WTC11 (cell line): ENCODE measurements at regions not wholly inside any gene's neighbourhood (a gene's known extent, or its start where the extent isn't known, plus 50 kb on each side); places are given as distances from the start of the nearest gene placed in this dataset.

Experiments
- ATAC-seq: fragments of 200-7000 bp; cut with Tn5 transposase; 2 replicates; pipeline ENCODE4 v1.10.0; 2021; ENCODE audit warnings: mild to moderate bottlenecking, moderate library complexity
- CTCF ChIA-PET: fragments of 300-600 bp; sonication (Branson Sonifier 250); formaldehyde crosslinking; loops from one replicate; lab custom pipeline; 2021; ENCODE audit warnings: antibody characterized with exemption; lab: Charles Lee
- POLR2A ChIA-PET: fragments of 350-600 bp; sonication (Branson Sonifier 250); formaldehyde crosslinking; loops from one replicate; lab custom pipeline; 2021; ENCODE audit warnings: antibody characterized with exemption; lab: Charles Lee
- DNase-seq: peaks from one replicate; pipeline ENCODE4 v3.0.0; 2021; ENCODE audit warnings: low spot score
- H3K27ac Mint-ChIP-seq: 2 replicates; pipeline ENCODE4 v1.8.0; 2021; ENCODE audit warnings: mixed read lengths
- H3K27me3 Mint-ChIP-seq: 2 replicates; pipeline ENCODE4 v1.8.0; 2021; ENCODE audit warnings: low read depth, mild to moderate bottlenecking, moderate library complexity, mixed read lengths
- H3K36me3 Mint-ChIP-seq: 2 replicates; pipeline ENCODE4 v1.8.0; 2021; ENCODE audit warnings: mixed read lengths
- H3K4me1 Mint-ChIP-seq: 2 replicates; pipeline ENCODE4 v1.8.0; 2022; ENCODE audit warnings: mixed read lengths
- H3K4me3 Mint-ChIP-seq: 2 replicates; pipeline ENCODE4 v1.8.0; 2021; ENCODE audit warnings: mild to moderate bottlenecking, moderate library complexity, mixed read lengths
- H3K9me3 Mint-ChIP-seq: 2 replicates; pipeline ENCODE4 v1.8.0; 2021; ENCODE audit warnings: mixed read lengths
- EMX1 ChIP-seq: fragments of 250-450 bp; sonication (Bioruptor Pico); IDR thresholded peaks from 2 replicates; pipeline ENCODE4 v1.8.0; 2021; ENCODE audit warnings: mild to moderate bottlenecking
- ESRRA ChIP-seq: sonication (generic); formaldehyde crosslinking; IDR thresholded peaks from 2 replicates; pipeline ENCODE4 v1.8.1; 2022; ENCODE audit warnings: mild to moderate bottlenecking, missing genetic modification reagents, borderline replicate concordance
- GABPB1 ChIP-seq: sonication (generic); formaldehyde crosslinking; IDR thresholded peaks from 2 replicates; pipeline ENCODE4 v1.8.1; 2023; ENCODE audit warnings: mild to moderate bottlenecking, missing genetic modification reagents
- JUN ChIP-seq: sonication (generic); formaldehyde crosslinking; IDR thresholded peaks from 2 replicates; pipeline ENCODE4 v1.8.0; 2023; ENCODE audit warnings: mild to moderate bottlenecking, missing genetic modification reagents
- MXD4 ChIP-seq: fragments of 250-450 bp; sonication (Bioruptor Pico); IDR thresholded peaks from 2 replicates; pipeline ENCODE4 v1.8.0; 2021; ENCODE audit warnings: mild to moderate bottlenecking, moderate library complexity, borderline replicate concordance
- NR3C1 ChIP-seq: sonication (generic); formaldehyde crosslinking; conservative IDR thresholded peaks from 2 replicates; pipeline ENCODE4 v1.8.1; 2023; ENCODE audit warnings: low read depth, mild to moderate bottlenecking, missing genetic modification reagents
- RELA ChIP-seq: sonication (generic); formaldehyde crosslinking; IDR thresholded peaks from 2 replicates; pipeline ENCODE4 v1.8.1; 2022; ENCODE audit warnings: missing genetic modification reagents, mild to moderate bottlenecking, borderline replicate concordance
- SOX15 ChIP-seq: fragments of 250-450 bp; sonication (Bioruptor Pico); IDR thresholded peaks from 2 replicates; pipeline ENCODE4 v1.9.0; 2021; ENCODE audit warnings: mild to moderate bottlenecking
- TP53 ChIP-seq: sonication (generic); formaldehyde crosslinking; IDR thresholded peaks from 2 replicates; pipeline ENCODE4 v1.8.1; 2023; ENCODE audit warnings: mild to moderate bottlenecking, missing genetic modification reagents
- ZNF263 ChIP-seq: sonication (generic); formaldehyde crosslinking; IDR thresholded peaks from 2 replicates; pipeline ENCODE4 v1.8.1; 2022; ENCODE audit warnings: low read depth, mild to moderate bottlenecking, moderate library complexity, missing genetic modification reagents
- TF ChIP-seq, protein P1 (sequence below): sonication (generic); formaldehyde crosslinking; IDR thresholded peaks from 2 replicates; pipeline ENCODE4 v1.8.1; 2023; ENCODE audit warnings: mild to moderate bottlenecking, missing genetic modification reagents
- TF ChIP-seq, protein P2 (sequence below): sonication (generic); formaldehyde crosslinking; IDR thresholded peaks from 2 replicates; pipeline ENCODE4 v1.8.1; 2022; ENCODE audit warnings: mild to moderate bottlenecking, moderate library complexity, missing genetic modification reagents
- TF ChIP-seq, protein P3 (sequence below): sonication (generic); formaldehyde crosslinking; IDR thresholded peaks from 2 replicates; pipeline ENCODE4 v1.8.0; 2022; ENCODE audit warnings: missing genetic modification reagents
- TF ChIP-seq, protein P4 (sequence below): sonication (generic); formaldehyde crosslinking; IDR thresholded peaks from 2 replicates; pipeline ENCODE4 v1.8.1; 2023; ENCODE audit warnings: mild to moderate bottlenecking, moderate library complexity, missing genetic modification reagents
- TF ChIP-seq, protein P5 (sequence below): sonication (generic); formaldehyde crosslinking; IDR thresholded peaks from 2 replicates; pipeline ENCODE4 v1.8.1; 2022; ENCODE audit warnings: low read depth, mild to moderate bottlenecking, moderate library complexity, missing genetic modification reagents, borderline replicate concordance
- TF ChIP-seq, protein P6 (sequence below): fragments of 250-450 bp; sonication (Bioruptor Pico); IDR thresholded peaks from 2 replicates; pipeline ENCODE4 v1.8.0; 2021; ENCODE audit warnings: mild to moderate bottlenecking
- TF ChIP-seq, protein P7 (sequence below): fragments of 250-450 bp; sonication (Bioruptor Pico); IDR thresholded peaks from 2 replicates; pipeline ENCODE4 v1.9.0; 2021; ENCODE audit warnings: moderate library complexity, mild to moderate bottlenecking, inconsistent platforms, borderline replicate concordance

DNA sequence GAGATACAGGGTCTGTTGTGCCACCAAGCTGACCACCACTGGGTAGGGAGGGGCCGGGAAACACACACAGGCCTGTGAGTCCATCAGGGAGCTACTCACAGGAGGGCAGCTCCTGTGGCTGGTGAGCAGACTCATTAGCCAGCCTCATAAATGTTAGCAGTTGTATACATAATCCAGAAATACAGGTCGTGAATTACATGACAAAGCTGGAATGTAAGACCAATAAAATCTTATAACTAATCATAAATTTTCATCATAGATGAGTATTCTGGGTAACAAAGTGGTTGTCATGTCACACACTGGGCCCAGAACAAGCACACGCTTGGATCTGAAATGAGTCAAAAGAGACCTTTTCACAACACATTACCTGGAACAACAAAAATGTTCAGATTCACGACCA, 642.6 kb upstream of the AUTS2 start:
- no peak for DNase-seq
- H3K4me1 Mint-ChIP-seq: peaks cover 8% of the 10 kb centered on the region
- H3K27me3 Mint-ChIP-seq: no peaks in the 10 kb centered on the region; the same call in 1 of the 2 replicates
- CTCF ChIA-PET: no interaction called here
- POLR2A ChIA-PET: no interaction called here
- H3K4me3 Mint-ChIP-seq: no peak overlapping the region
- no peaks in the 10 kb centered on the region for H3K36me3 Mint-ChIP-seq
- peaks cover 2% of the 10 kb centered on the region; the same call in 1 of the 2 replicates for H3K9me3 Mint-ChIP-seq
- TF ChIP-seq, protein P1, sequence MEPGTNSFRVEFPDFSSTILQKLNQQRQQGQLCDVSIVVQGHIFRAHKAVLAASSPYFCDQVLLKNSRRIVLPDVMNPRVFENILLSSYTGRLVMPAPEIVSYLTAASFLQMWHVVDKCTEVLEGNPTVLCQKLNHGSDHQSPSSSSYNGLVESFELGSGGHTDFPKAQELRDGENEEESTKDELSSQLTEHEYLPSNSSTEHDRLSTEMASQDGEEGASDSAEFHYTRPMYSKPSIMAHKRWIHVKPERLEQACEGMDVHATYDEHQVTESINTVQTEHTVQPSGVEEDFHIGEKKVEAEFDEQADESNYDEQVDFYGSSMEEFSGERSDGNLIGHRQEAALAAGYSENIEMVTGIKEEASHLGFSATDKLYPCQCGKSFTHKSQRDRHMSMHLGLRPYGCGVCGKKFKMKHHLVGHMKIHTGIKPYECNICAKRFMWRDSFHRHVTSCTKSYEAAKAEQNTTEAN (CRISPR knock-in tag): no peak
- TF ChIP-seq JUN (CRISPR knock-in tag): no peak
- TF ChIP-seq, protein P2, sequence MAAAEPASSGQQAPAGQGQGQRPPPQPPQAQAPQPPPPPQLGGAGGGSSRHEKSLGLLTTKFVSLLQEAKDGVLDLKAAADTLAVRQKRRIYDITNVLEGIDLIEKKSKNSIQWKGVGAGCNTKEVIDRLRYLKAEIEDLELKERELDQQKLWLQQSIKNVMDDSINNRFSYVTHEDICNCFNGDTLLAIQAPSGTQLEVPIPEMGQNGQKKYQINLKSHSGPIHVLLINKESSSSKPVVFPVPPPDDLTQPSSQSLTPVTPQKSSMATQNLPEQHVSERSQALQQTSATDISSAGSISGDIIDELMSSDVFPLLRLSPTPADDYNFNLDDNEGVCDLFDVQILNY (CRISPR knock-in tag): no peak
- TF ChIP-seq RELA (CRISPR knock-in tag): no peak
- TF ChIP-seq MXD4: no peak
- no peak for TF ChIP-seq ESRRA (CRISPR knock-in tag)
- TF ChIP-seq, protein P3, sequence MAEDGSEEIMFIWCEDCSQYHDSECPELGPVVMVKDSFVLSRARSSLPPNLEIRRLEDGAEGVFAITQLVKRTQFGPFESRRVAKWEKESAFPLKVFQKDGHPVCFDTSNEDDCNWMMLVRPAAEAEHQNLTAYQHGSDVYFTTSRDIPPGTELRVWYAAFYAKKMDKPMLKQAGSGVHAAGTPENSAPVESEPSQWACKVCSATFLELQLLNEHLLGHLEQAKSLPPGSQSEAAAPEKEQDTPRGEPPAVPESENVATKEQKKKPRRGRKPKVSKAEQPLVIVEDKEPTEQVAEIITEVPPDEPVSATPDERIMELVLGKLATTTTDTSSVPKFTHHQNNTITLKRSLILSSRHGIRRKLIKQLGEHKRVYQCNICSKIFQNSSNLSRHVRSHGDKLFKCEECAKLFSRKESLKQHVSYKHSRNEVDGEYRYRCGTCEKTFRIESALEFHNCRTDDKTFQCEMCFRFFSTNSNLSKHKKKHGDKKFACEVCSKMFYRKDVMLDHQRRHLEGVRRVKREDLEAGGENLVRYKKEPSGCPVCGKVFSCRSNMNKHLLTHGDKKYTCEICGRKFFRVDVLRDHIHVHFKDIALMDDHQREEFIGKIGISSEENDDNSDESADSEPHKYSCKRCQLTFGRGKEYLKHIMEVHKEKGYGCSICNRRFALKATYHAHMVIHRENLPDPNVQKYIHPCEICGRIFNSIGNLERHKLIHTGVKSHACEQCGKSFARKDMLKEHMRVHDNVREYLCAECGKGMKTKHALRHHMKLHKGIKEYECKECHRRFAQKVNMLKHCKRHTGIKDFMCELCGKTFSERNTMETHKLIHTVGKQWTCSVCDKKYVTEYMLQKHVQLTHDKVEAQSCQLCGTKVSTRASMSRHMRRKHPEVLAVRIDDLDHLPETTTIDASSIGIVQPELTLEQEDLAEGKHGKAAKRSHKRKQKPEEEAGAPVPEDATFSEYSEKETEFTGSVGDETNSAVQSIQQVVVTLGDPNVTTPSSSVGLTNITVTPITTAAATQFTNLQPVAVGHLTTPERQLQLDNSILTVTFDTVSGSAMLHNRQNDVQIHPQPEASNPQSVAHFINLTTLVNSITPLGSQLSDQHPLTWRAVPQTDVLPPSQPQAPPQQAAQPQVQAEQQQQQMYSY (CRISPR knock-in tag): no peak
- TF ChIP-seq, protein P4, sequence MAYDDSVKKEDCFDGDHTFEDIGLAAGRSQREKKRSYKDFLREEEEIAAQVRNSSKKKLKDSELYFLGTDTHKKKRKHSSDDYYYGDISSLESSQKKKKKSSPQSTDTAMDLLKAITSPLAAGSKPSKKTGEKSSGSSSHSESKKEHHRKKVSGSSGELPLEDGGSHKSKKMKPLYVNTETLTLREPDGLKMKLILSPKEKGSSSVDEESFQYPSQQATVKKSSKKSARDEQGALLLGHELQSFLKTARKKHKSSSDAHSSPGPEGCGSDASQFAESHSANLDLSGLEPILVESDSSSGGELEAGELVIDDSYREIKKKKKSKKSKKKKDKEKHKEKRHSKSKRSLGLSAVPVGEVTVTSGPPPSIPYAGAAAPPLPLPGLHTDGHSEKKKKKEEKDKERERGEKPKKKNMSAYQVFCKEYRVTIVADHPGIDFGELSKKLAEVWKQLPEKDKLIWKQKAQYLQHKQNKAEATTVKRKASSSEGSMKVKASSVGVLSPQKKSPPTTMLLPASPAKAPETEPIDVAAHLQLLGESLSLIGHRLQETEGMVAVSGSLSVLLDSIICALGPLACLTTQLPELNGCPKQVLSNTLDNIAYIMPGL: no peak
- TF ChIP-seq SOX15 (CRISPR knock-in tag): no peak
- no peak for TF ChIP-seq EMX1 (CRISPR knock-in tag)
- TF ChIP-seq, protein P5, sequence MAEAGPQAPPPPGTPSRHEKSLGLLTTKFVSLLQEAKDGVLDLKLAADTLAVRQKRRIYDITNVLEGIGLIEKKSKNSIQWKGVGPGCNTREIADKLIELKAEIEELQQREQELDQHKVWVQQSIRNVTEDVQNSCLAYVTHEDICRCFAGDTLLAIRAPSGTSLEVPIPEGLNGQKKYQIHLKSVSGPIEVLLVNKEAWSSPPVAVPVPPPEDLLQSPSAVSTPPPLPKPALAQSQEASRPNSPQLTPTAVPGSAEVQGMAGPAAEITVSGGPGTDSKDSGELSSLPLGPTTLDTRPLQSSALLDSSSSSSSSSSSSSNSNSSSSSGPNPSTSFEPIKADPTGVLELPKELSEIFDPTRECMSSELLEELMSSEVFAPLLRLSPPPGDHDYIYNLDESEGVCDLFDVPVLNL (CRISPR knock-in tag): no peak
- TF ChIP-seq TP53 (CRISPR knock-in tag): no peak
- TF ChIP-seq, protein P6, sequence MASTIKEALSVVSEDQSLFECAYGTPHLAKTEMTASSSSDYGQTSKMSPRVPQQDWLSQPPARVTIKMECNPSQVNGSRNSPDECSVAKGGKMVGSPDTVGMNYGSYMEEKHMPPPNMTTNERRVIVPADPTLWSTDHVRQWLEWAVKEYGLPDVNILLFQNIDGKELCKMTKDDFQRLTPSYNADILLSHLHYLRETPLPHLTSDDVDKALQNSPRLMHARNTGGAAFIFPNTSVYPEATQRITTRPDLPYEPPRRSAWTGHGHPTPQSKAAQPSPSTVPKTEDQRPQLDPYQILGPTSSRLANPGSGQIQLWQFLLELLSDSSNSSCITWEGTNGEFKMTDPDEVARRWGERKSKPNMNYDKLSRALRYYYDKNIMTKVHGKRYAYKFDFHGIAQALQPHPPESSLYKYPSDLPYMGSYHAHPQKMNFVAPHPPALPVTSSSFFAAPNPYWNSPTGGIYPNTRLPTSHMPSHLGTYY (CRISPR knock-in tag): no peak
- TF ChIP-seq NR3C1 (CRISPR knock-in tag): no peak
- TF ChIP-seq ZNF263 (CRISPR knock-in tag): no peak
- TF ChIP-seq, protein P7, sequence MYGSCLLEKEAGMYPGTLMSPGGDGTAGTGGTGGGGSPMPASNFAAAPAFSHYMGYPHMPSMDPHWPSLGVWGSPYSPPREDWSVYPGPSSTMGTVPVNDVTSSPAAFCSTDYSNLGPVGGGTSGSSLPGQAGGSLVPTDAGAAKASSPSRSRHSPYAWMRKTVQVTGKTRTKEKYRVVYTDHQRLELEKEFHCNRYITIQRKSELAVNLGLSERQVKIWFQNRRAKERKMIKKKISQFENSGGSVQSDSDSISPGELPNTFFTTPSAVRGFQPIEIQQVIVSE (CRISPR knock-in tag): no peak
- no peak for TF ChIP-seq GABPB1
- ATAC-seq: no peak
- no peak overlapping the region for H3K27ac Mint-ChIP-seq
